Left ventricle myocardium inferior (tissue), 1 donor: ENCODE measurements at regions not wholly inside any gene's neighbourhood (a gene's known extent, or its start where the extent isn't known, plus 50 kb on each side); places are given as distances from the start of the nearest gene placed in this dataset.

Experiments used
- DNase-seq: peaks from one replicate; pipeline ENCODE4 v3.0.0-alpha.2; 2020
- H3K27ac ChIP-seq: fragments of 200-600 bp; replicated peaks from 2 replicates; pipeline ENCODE4 v1.8.0; 2021
- H3K27me3 ChIP-seq: fragments of 200-600 bp; 2 replicates; pipeline ENCODE4 v1.8.0; 2021; ENCODE audit warnings: low read depth
- H3K36me3 ChIP-seq: fragments of 200-600 bp; 2 replicates; pipeline ENCODE4 v1.8.0; 2021
- H3K4me1 ChIP-seq: fragments of 200-600 bp; 2 replicates; pipeline ENCODE4 v1.8.0; 2021
- H3K4me3 ChIP-seq: fragments of 200-600 bp; 2 replicates; pipeline ENCODE4 v1.8.0; 2021; ENCODE audit warnings: mild to moderate bottlenecking, moderate library complexity
- H3K9me3 ChIP-seq: fragments of 200-600 bp; replicated peaks from 2 replicates; pipeline ENCODE4 v1.8.0; 2021
- intact Hi-C: fragments of 100-400 bp; cut with micrococcal nuclease; formaldehyde crosslinking; loops from one replicate; pipeline ENCODE4 v1.11.0; 2022
- TF ChIP-seq, protein P1 (sequence below): fragments of 200-600 bp; IDR thresholded peaks from 2 replicates; pipeline ENCODE4 v1.8.0; 2021; ENCODE audit warnings: antibody characterized with exemption, mild to moderate bottlenecking, borderline replicate concordance
- donor health status: DM: no; HTN: yes; CAD: no; lungs with severe emphysema.

DNA sequence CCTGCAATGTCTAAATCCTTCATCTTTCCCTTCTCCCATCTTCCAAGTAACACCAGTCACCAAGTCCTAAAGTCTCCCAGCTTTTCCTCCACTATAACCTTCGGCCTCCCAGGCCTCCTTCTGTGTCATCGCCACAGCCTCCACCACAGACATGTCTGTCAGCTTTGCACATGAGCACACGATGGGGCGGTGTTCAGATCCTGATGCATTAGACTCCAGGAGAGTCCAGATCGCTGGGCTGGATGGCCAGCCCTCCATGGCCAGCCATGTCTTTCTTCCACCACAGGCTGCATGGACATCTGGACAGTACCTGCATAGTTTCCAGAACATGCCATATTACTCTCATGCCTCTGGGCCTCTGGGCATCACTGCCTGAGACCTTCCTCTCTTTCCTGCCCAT lies 974.2 kb upstream of the ZNF722 start:
- intact Hi-C loops, result no loop called here
- Histone ChIP-seq H3K9me3 (peaks cover 53% of the 10 kb centered on the region), H3K27ac (no peak overlapping the region), H3K4me1 (no peaks in the 10 kb centered on the region), H3K4me3 (no peak overlapping the region), H3K36me3 (no peaks in the 10 kb centered on the region), H3K27me3 (no peaks in the 10 kb centered on the region)
- TF ChIP-seq, protein P1, sequence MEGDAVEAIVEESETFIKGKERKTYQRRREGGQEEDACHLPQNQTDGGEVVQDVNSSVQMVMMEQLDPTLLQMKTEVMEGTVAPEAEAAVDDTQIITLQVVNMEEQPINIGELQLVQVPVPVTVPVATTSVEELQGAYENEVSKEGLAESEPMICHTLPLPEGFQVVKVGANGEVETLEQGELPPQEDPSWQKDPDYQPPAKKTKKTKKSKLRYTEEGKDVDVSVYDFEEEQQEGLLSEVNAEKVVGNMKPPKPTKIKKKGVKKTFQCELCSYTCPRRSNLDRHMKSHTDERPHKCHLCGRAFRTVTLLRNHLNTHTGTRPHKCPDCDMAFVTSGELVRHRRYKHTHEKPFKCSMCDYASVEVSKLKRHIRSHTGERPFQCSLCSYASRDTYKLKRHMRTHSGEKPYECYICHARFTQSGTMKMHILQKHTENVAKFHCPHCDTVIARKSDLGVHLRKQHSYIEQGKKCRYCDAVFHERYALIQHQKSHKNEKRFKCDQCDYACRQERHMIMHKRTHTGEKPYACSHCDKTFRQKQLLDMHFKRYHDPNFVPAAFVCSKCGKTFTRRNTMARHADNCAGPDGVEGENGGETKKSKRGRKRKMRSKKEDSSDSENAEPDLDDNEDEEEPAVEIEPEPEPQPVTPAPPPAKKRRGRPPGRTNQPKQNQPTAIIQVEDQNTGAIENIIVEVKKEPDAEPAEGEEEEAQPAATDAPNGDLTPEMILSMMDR, result no peak
- no peak for DNase-seq

DNA sequence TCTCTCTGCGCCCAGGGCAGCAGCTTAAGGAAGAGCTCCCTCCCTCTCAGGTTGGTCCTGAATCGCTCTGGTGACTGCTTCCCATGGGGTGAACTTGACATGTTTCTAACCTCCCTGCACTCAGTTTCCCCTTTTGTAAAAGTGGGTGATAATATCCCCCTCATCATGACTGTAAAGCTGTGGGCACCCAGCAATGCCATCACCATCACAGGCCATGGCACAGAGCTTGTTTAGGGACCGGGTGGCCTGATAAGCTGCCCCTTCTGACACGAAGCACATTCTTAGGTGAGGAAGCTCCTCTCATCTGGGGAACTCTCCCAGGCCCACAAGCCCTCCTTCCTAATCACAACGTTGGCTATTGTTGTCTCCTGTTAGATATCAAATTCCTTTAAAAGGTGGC lies 972.8 kb upstream of the ZNF722 start:
- Histone ChIP-seq H3K36me3 (no peaks in the 10 kb centered on the region), H3K9me3 (peaks cover 40% of the 10 kb centered on the region), H3K4me1 (no peaks in the 10 kb centered on the region), H3K27ac (no peak overlapping the region), H3K4me3 (no peak overlapping the region), H3K27me3 (no peaks in the 10 kb centered on the region)
- DNase-seq, result no peak
- TF ChIP-seq, protein P1, result no peak
- intact Hi-C loops, result no loop called here

DNA sequence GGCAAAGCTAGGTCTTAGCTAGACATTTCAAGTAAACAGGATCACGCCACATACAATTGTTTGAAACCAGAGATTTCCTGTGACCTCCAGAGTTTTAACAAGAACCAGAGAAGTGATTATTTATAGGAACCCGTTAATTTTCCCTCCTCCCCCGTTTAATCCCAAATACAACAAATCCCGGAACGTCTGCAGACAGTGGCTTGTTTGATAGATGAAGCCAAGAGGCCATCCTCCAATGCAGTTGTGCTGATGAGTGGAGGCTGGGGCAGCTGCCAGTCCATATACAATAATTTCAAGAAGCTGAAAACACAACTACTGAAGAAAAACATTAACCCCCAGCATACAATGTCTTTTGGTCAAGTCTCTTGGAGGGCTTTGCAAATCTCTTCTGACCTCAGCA lies 971.6 kb upstream of the ZNF722 start:
- Histone ChIP-seq H3K9me3 (peaks cover 37% of the 10 kb centered on the region), H3K27ac (no peak overlapping the region), H3K4me1 (no peaks in the 10 kb centered on the region), H3K4me3 (no peak overlapping the region), H3K27me3 (no peaks in the 10 kb centered on the region), H3K36me3 (no peaks in the 10 kb centered on the region)
- intact Hi-C loops, result no loop called here
- TF ChIP-seq, protein P1, result no peak
- no peak for DNase-seq

DNA sequence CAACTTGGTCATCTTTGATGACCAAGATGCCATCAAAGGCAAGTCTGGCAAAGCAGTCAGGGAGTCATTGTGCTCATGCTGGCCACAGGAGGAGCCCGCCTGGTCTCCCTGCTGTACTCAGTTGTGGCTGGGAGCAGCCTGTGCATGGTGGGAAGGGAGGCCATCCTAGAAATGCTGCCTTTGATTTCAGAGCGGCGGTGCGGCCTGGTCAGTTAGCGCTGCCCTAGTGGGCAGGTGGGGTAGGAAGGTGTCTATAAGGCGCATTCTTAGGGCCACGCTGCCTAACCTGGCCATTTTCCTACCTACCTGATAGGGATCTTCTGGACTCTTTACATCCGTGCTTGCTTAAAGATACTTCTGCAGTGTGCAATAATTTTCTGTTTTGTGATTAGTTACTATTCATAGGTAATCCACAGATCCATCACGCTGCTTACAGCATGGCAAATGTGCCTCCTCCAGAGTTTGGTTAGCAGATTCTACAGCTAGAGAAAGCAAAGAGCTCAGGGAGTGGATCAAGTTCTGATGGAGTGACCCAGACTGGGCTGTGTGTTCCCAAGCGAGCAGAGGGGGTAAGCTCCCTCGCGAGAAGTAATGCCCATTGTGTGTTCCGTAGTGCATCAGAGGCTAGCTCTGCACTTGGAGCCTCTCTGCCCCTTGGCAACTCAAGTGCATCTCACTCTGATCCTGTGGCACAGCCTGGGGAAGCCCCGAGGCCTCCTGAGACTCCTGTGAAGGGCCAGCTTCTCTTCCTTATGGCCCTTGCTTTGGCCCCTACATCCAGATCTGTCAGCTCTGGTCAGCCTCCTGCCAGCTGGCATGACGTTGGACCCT lies 970.1 kb upstream of the ZNF722 start:
- H3K4me1 ChIP-seq, result no peaks in the 10 kb centered on the region
- H3K36me3 ChIP-seq, result no peaks in the 10 kb centered on the region
- no peak overlapping the region for H3K27ac ChIP-seq
- no peak for DNase-seq
- intact Hi-C loops, result no loop called here
- TF ChIP-seq, protein P1, result no peak
- H3K9me3 ChIP-seq, result peaks cover 39% of the 10 kb centered on the region
- H3K27me3 ChIP-seq, result no peaks in the 10 kb centered on the region
- no peak overlapping the region for H3K4me3 ChIP-seq

DNA sequence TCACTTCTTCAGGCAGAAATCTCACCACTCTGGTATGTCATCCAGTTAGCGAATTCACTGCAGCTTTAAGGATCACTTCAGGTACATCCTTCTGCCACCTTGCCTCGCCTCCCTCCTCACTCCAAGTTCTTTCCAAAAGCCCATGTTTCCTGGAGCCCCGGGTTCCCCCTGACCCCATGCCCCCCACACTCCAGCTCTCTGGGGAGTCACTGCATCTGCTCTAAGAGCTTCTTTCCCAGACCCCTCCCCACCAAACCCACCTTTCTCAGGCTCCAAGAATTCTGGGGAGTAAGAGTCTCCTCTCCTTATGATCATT lies 969.5 kb upstream of the ZNF722 start:
- H3K9me3 ChIP-seq, result peaks cover 33% of the 10 kb centered on the region
- intact Hi-C loops, result no loop called here

More for the DNA sequence above, 969.5 kb upstream of the ZNF722 start:
- TF ChIP-seq, protein P1, result no peak
- Histone ChIP-seq H3K27me3 (no peaks in the 10 kb centered on the region), H3K4me1 (no peaks in the 10 kb centered on the region), H3K4me3 (no peak overlapping the region), H3K27ac (no peak overlapping the region), H3K36me3 (no peaks in the 10 kb centered on the region)
- DNase-seq, result no peak
